Fibroblast of the aortic adventitia (primary cell): ENCODE measurements at regions not wholly inside any gene's neighbourhood (a gene's known extent, or its start where the extent isn't known, plus 50 kb on each side); places are given as distances from the start of the nearest gene placed in this dataset.
"Not testable (repeated sequence)": the region's sequence is repeated elsewhere in the genome, so short reads cannot be mapped to it uniquely, and the experiment has no call there.

Experiments used
- DNase-seq: peaks from one replicate; pipeline ENCODE4 v3.0.0-alpha.2; 2010; ENCODE audit warnings: low read depth
- H3K4me3 ChIP-seq: 2 replicates; pipeline ENCODE4 v1.5.1; 2011; ENCODE audit warnings: low read depth, mild to moderate bottlenecking, control low read depth, low read length, moderate library complexity
- TF ChIP-seq, protein P1 (sequence below): IDR thresholded peaks from 2 replicates; pipeline ENCODE4 v1.5.1; 2011; ENCODE audit warnings: mild to moderate bottlenecking, low read length, control low read depth, inconsistent platforms; ENCODE audit not compliant: insufficient read depth

DNA sequence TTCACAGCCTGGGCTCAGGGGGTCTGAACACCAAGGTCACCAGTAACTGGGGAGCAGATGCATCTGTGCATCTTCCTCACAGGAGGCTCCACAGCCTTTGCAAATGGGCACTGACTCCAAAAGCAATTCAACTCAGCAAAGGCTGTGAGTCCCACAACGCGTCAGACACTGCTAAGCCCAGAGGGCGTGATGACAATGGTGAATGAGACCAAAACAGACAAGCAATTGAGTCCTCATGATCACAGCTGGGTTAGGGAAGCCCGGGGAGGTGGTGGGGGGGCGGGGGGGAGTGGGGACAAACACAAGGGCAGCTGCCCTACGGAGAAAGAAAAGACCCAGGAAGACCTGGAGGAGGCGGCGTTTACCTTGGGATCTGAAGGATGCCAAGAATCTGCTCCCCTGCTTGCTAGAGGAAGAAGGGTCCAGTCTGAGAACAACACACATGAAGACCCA, 61.6 kb upstream of the RNF32 start:
- no peak for DNase-seq
- TF ChIP-seq, protein P1, sequence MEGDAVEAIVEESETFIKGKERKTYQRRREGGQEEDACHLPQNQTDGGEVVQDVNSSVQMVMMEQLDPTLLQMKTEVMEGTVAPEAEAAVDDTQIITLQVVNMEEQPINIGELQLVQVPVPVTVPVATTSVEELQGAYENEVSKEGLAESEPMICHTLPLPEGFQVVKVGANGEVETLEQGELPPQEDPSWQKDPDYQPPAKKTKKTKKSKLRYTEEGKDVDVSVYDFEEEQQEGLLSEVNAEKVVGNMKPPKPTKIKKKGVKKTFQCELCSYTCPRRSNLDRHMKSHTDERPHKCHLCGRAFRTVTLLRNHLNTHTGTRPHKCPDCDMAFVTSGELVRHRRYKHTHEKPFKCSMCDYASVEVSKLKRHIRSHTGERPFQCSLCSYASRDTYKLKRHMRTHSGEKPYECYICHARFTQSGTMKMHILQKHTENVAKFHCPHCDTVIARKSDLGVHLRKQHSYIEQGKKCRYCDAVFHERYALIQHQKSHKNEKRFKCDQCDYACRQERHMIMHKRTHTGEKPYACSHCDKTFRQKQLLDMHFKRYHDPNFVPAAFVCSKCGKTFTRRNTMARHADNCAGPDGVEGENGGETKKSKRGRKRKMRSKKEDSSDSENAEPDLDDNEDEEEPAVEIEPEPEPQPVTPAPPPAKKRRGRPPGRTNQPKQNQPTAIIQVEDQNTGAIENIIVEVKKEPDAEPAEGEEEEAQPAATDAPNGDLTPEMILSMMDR = no peak
- H3K4me3 ChIP-seq = no peak overlapping the region

GRCh38 chr7:156578578-156578940, 62.0 kb upstream of the RNF32 start:
- TF ChIP-seq, protein P1 = no peak
- DNase-seq = no peak
- H3K4me3 ChIP-seq = no peak overlapping the region

GRCh38 chr7:156577645-156578577, 62.7 kb upstream of the RNF32 start:
- H3K4me3 ChIP-seq = no peak overlapping the region
- DNase-seq = no peak
- TF ChIP-seq, protein P1 = no peak

- TF ChIP-seq, protein P1 = no peak
- no peak for DNase-seq
- no peak overlapping the region for H3K4me3 ChIP-seq
Measured at GRCh38 chr7:156576216-156577058, 64.1 kb upstream of the RNF32 start.

GRCh38 chr7:156568258-156568657, 72.3 kb upstream of the RNF32 start:
- no peak overlapping the region for H3K4me3 ChIP-seq
- TF ChIP-seq, protein P1 = no peak
- DNase-seq = no peak

DNA sequence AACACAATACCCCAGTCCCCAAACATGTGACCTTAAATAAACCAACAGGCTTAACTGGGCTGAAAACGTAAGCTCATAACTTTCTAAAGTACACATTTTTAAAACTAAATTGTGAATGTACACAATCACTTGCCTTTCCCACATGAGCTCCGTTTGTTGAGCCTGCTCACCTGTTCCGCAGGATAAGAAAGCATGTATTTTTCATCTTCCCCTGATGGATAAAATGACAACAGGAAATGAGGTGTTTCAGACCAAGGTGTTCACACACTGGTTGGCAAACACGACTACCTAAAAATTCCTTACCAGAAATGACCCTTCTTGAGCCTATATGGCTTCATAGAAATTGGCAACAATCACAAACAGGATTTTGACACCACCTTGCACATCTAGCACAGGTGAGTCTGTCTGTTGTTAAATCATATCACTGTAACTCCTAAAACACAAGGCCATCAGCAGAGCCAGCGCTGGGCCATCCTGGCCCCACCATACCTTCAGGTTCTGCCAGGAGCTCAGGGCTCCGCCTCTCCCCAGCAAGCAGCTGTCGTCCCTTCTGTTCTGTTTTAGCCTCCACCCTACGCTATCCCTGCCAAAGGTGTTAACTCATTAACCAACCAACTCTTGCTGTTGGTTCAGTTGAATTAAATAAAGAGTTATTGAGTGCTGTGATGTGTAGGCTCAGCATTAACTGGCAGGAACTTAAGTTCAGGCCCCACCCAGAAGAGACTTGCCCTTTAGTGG, 73.6 kb upstream of the RNF32 start:
- no peak overlapping the region for H3K4me3 ChIP-seq
- TF ChIP-seq, protein P1 = no peak
- DNase-seq = no peak

GRCh38 chr7:156565002-156565401, 75.6 kb upstream of the RNF32 start:
- DNase-seq, H3K4me3 ChIP-seq: not testable (repeated sequence)
